ENCODE measurements at regions not wholly inside any gene's neighbourhood (a gene's known extent, or its start where the extent isn't known, plus 50 kb on each side); places are given as distances from the start of the nearest gene placed in this dataset.
"Not testable (repeated sequence)": the region's sequence is repeated elsewhere in the genome, so short reads cannot be mapped to it uniquely, and the experiment has no call there.

- DNase-seq: no peak
- Mint-ChIP-seq H3K27ac (no peak overlapping the region), H3K9me3 (peaks cover 4% of the 10 kb centered on the region), H3K36me3 (ENCODE audit: low read depth) (peaks cover 3% of the 10 kb centered on the region), H3K27me3 (ENCODE audit: insufficient read depth) (no peaks in the 10 kb centered on the region), H3K4me3 (no peak overlapping the region), H3K4me1 (no peaks in the 10 kb centered on the region)
- no peak overlapping the region for H3K27ac ChIP-seq (ENCODE audit: low read depth, low read length)
- H3K36me3 ChIP-seq (ENCODE audit: control insufficient read depth, insufficient read depth, low read length): no peaks in the 10 kb centered on the region
- H3K9me3 ChIP-seq (ENCODE audit: control insufficient read depth, low read length): peaks cover 6% of the 10 kb centered on the region
- WGBS, 2 experiments (ENCODE audit: insufficient coverage in 1 of 2, insufficient read length in 1 of 2): 92 to 100% methylated on average over 1 to 3 of the region's 3 CpGs
- H3K4me3 ChIP-seq (ENCODE audit: low read length): no peak overlapping the region
- H3K4me1 ChIP-seq (ENCODE audit: control insufficient read depth, insufficient read depth, low read length): no peaks in the 10 kb centered on the region
- H3K27me3 ChIP-seq (ENCODE audit: control insufficient read depth, insufficient read depth, low read length, poor library complexity, severe bottlenecking): no peaks in the 10 kb centered on the region
- TF ChIP-seq CTCF (conservative IDR thresholded peaks at IDR 0.05): no peak
- H3K9ac ChIP-seq (ENCODE audit: extremely low read depth, low read length, poor library complexity, severe bottlenecking): no peak overlapping the region
Observed at GRCh38 chr14:86065407-86065806, 535.5 kb downstream of the FLRT2 start.

- not testable (repeated sequence) for DNase-seq; H3K9ac ChIP-seq (ENCODE audit: extremely low read depth, low read length, poor library complexity, severe bottlenecking); H3K4me3 Mint-ChIP-seq; H3K27ac Mint-ChIP-seq; H3K4me3 ChIP-seq (ENCODE audit: low read length); H3K27me3 Mint-ChIP-seq (ENCODE audit: insufficient read depth); H3K9me3 ChIP-seq (ENCODE audit: control insufficient read depth, low read length); H3K27me3 ChIP-seq (ENCODE audit: control insufficient read depth, insufficient read depth, low read length, poor library complexity, severe bottlenecking); H3K27ac ChIP-seq (ENCODE audit: low read depth, low read length); H3K9me3 Mint-ChIP-seq; H3K4me1 Mint-ChIP-seq; H3K36me3 Mint-ChIP-seq (ENCODE audit: low read depth); H3K36me3 ChIP-seq (ENCODE audit: control insufficient read depth, insufficient read depth, low read length); H3K4me1 ChIP-seq (ENCODE audit: control insufficient read depth, insufficient read depth, low read length)
Observed at GRCh38 chr14:86064595-86064994, 534.7 kb downstream of the FLRT2 start.

DNA sequence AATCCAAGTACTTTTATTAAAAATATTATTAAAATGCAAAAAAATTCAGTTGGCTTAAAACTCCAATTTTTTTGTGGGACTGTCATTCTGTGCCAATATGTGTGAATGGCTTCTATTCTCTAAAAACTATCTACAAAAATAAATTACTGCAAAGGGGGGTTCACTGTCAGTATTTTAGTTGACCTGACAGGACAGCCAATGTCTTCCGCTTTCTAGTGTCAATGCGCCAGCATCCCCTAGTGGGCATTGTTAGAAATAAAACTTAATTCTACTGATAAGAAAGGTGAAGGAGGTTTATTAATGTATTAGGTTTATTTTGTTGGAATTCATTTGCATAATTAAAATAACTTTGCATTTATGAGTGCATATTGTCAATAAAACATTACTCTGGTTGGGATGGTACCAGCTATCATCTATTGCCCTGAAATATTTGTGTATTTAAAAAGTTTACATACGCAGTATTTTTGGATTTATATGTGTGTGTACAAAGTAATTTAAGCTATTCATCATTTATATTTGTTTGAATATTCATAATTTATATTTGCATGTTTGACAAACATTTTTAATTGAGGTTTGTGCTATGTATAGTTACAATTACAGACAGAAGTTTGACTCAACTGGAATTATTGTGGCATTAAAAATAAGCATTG lies 527.2 kb downstream of the FLRT2 start:
- WGBS, 2 experiments (ENCODE audit: insufficient coverage in 1 of 2, insufficient read length in 1 of 2): 38 to 42% methylated on average over 2 of the region's 3 CpGs
- H3K9me3 ChIP-seq (ENCODE audit: control insufficient read depth, low read length): no peaks in the 10 kb centered on the region
- no peaks in the 10 kb centered on the region for H3K9me3 Mint-ChIP-seq
- no peak overlapping the region for H3K27ac ChIP-seq (ENCODE audit: low read depth, low read length)
- peak; percentile 91 for TF ChIP-seq CTCF (conservative IDR thresholded peaks at IDR 0.05)
- no peaks in the 10 kb centered on the region for H3K27me3 ChIP-seq (ENCODE audit: control insufficient read depth, insufficient read depth, low read length, poor library complexity, severe bottlenecking)
- no peak overlapping the region for H3K4me3 ChIP-seq (ENCODE audit: low read length)
- peaks cover 2% of the 10 kb centered on the region for H3K27me3 Mint-ChIP-seq (ENCODE audit: insufficient read depth)
- H3K36me3 ChIP-seq (ENCODE audit: control insufficient read depth, insufficient read depth, low read length): no peaks in the 10 kb centered on the region
- no peaks in the 10 kb centered on the region for H3K4me1 ChIP-seq (ENCODE audit: control insufficient read depth, insufficient read depth, low read length)
- no peak overlapping the region for H3K27ac Mint-ChIP-seq
- H3K36me3 Mint-ChIP-seq (ENCODE audit: low read depth): no peaks in the 10 kb centered on the region
- no peak overlapping the region for H3K9ac ChIP-seq (ENCODE audit: extremely low read depth, low read length, poor library complexity, severe bottlenecking)
- DNase-seq: peak; percentile 63
- no peaks in the 10 kb centered on the region for H3K4me1 Mint-ChIP-seq
- no peak overlapping the region for H3K4me3 Mint-ChIP-seq

DNA sequence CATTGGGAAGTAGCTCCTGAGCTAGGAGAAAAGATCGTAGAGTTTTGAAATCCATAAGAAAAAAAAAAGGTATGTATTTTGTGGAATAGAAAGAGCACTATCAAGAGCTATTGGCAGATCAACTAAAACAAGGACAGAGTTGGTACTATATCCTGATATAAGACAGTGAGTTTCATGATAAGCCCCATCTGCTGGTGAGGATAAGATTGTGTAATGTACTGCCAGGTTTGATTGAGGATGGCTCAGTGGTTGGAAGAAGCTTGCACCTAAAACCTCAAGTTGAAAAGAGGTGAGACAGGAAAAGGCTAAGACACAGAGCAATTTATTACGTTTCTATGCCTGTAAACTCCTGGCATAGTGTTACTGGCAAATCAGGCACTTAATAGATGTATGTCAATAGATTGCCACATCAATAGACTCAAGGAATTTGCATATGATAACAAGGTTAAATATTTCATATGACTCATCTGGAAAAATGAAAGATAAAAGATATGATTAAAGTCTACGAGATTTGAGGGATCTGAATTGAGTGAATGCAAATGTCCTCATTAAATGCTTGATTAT lies 525.6 kb downstream of the FLRT2 start:
- no peaks in the 10 kb centered on the region for H3K9me3 Mint-ChIP-seq
- H3K4me3 ChIP-seq (ENCODE audit: low read length): no peak overlapping the region
- peak; percentile 52 for TF ChIP-seq CTCF (conservative IDR thresholded peaks at IDR 0.05)
- no peak for DNase-seq
- no peaks in the 10 kb centered on the region for H3K36me3 ChIP-seq (ENCODE audit: control insufficient read depth, insufficient read depth, low read length)
- H3K9me3 ChIP-seq (ENCODE audit: control insufficient read depth, low read length): no peaks in the 10 kb centered on the region
- H3K4me1 Mint-ChIP-seq: no peaks in the 10 kb centered on the region
- no peak overlapping the region for H3K9ac ChIP-seq (ENCODE audit: extremely low read depth, low read length, poor library complexity, severe bottlenecking)
- H3K27me3 ChIP-seq (ENCODE audit: control insufficient read depth, insufficient read depth, low read length, poor library complexity, severe bottlenecking): no peaks in the 10 kb centered on the region
- no peak overlapping the region for H3K4me3 Mint-ChIP-seq
- peaks cover 2% of the 10 kb centered on the region for H3K27me3 Mint-ChIP-seq (ENCODE audit: insufficient read depth)
- no peaks in the 10 kb centered on the region for H3K4me1 ChIP-seq (ENCODE audit: control insufficient read depth, insufficient read depth, low read length)
- H3K27ac ChIP-seq (ENCODE audit: low read depth, low read length): no peak overlapping the region
- 83% methylated on average over 3 of the region's 3 CpGs for WGBS, 2 experiments (ENCODE audit: insufficient coverage in 1 of 2, insufficient read length in 1 of 2)
- no peak overlapping the region for H3K27ac Mint-ChIP-seq
- H3K36me3 Mint-ChIP-seq (ENCODE audit: low read depth): no peaks in the 10 kb centered on the region

Data from endodermal cell (in vitro differentiated cells).